HG02642 (cell line): ENCODE measurements at regions not wholly inside any gene's neighbourhood (a gene's known extent, or its start where the extent isn't known, plus 50 kb on each side); places are given as distances from the start of the nearest gene placed in this dataset.
A peak's percentile ranks its signal among the peaks of the same experiment; 100 is the strongest.

Experiments
- ATAC-seq: cut with Tn5 transposase; IDR thresholded peaks from one replicate; pipeline ENCODE4 v1.9.1; 2021; ENCODE audit warnings: mild to moderate bottlenecking; ENCODE audit not compliant: unreplicated experiment, poor library complexity

DNA sequence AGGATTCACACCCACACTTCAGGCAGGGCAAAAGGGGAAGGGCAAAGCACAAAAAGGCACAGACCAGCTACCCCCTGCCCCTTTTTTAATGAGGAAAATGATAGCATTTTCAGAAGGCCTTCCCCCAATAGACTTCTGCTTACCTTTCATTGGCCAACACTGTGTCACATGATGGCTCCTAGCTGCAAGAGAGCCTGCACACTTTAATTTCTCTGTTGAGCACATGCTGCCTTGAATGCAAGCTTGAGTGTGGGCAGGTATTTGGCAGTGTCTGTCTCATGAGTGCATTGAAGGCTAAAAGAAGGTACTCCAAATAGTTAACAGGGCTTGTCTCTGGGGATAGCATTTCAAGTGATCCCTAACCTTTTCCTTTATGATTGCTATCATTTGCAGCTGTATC, 175.4 kb upstream of the NFE2L3 start:
- no peak for ATAC-seq

GRCh38 chr7:25978466-25978865, 173.5 kb upstream of the NFE2L3 start:
- no peak for ATAC-seq

DNA sequence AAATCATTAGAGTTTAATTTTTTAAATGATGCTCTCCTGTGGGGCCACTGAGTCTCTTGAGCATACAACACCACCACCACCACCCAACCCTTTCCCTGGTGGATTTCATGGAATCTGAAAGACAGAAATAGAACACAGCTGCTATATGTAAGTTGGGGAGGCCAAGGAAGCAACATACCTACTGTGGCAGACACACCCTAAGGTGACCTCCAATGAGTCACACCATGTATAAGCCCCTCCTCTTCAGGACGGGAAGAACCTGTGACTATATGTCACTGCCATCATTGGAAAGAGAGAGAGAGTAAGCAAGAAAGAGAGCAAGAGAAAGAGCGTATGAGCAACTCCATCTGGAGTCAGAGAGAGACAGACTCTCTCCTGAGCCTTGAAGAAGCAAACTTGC, 172.4 kb upstream of the NFE2L3 start:
- ATAC-seq: no peak

GRCh38 chr7:25982684-25983083, 169.3 kb upstream of the NFE2L3 start:
- no peak for ATAC-seq

- ATAC-seq: no peak
Observed at GRCh38 chr7:25985196-25985595, 166.8 kb upstream of the NFE2L3 start.

DNA sequence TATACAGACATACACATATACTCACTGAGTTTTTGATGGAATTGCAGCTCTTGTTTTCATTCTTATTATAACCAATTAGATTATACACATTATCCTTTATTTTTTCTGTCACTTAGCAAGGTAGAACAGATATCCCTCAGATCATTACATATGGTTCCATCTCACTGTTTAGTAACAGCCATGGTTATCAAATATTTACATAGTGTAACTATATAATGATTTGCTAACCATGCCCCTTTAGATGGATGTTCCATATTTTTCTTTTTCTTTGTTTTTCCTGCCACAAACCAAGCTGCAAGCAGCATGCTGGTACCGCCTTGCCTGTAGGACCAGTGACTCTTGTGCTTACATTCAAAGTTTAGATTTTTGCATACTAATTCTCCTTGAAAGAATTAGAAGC, 163.4 kb upstream of the NFE2L3 start:
- no peak for ATAC-seq

DNA sequence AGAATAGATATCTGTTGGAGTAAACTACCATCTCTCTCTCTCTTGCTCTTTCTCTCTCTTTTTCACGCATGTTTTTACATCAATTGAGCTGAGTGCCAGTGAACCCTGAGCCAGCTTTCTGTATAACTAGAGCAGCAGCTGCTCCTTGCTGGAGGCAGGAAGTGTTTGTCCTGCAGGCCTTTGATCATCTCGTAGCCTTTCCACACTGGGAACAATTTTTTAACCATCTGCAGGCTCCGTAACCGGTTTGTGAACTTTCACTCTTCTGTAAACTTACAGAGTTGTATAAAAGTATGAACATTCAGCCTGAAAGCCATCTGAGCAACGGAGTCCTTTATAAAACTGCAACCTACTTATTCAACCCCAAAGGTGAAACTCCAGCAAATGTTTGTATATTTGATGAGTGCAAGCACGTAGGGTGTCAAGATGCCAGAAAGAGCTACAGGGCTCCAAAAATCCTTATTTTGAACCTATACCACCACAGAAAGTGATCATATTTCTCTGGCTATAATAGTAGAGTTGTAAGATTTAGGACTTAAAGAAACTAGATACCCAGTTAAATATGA, 162.8 kb upstream of the NFE2L3 start:
- ATAC-seq: no peak

GRCh38 chr7:25994433-25994994, 157.5 kb upstream of the NFE2L3 start:
- ATAC-seq: no peak

GRCh38 chr7:25995216-25995615, 156.8 kb upstream of the NFE2L3 start:
- ATAC-seq: no peak

DNA sequence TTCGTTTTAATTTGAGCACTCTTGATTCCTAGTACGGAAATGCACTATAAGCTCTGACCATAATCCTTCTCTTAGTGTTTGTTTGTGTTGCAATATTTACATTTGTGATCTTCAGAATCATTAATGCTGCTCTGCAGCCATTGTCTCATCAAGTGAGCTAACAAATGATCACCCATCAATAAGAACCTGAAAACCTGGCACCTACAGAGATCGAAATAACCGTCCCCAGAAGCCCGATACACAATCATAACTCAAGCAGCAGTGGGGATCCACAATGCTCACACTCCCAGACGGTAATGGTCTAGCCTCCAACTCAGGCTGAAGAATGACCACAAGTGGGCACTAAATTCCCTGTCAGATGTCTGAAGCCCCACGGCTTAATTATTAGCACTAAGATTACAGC, 156.0 kb upstream of the NFE2L3 start:
- no peak for ATAC-seq

DNA sequence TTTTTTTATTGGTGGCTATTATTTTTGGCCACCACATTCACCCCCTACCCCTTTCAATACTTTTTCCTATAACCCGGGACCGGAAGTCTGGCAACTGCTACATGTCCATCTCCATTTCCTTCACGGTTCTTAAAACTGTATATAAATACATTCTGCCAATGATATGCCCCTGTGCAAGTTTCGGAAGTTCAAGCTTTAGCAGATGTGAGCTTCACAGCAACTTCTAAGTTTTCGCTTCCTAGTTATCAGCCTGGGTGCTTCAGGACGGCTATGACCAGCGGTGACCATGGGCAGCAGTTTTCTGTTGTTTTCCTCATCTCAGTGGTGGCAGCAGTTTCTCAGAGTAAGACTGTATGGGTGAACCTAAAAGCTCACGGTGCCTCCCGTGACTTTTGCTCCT, 153.5 kb upstream of the NFE2L3 start:
- ATAC-seq: no peak

DNA sequence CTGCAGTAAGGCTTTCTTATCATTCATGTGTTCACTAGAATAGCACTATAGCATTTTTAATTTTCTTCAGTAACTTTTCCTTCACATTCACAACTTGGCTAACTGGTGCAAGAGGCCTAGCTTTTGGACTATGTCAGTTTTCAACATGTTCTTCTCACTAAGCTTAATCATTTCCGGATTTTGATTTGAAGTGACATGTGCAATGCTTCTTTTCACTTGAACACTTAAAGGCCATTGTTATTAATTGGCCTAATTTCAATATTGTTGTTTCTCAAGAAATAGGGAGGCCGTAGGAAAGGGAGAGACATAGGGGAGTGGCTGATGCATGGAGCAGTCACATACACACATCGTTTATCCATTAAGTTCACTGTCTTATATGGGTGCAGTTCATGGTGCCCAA, 151.2 kb upstream of the NFE2L3 start:
- no peak for ATAC-seq

- no peak for ATAC-seq
Observed at GRCh38 chr7:26001662-26002244, 150.2 kb upstream of the NFE2L3 start.

GRCh38 chr7:26005683-26006410, 146.2 kb upstream of the NFE2L3 start:
- ATAC-seq: no peak

DNA sequence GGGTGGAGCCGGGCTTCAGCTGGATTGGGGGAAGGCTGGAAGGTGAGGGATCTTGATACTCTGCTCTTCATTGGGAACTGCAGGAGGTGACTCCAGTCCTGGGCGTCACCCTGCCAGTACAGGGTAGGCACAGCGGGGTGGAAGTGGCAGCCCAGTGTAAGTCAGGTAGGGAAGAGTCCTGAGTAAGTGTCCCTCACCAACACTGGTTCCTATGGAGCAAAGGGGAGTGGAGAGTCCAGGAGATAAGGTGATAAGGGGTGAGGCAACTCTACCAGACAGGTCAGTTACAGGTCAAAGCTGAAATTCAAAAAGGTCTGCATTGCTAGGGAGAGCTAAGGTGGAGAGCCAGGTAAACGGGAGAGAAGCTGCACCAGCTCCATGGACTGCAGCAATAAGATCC, 145.6 kb upstream of the NFE2L3 start:
- no peak for ATAC-seq

DNA sequence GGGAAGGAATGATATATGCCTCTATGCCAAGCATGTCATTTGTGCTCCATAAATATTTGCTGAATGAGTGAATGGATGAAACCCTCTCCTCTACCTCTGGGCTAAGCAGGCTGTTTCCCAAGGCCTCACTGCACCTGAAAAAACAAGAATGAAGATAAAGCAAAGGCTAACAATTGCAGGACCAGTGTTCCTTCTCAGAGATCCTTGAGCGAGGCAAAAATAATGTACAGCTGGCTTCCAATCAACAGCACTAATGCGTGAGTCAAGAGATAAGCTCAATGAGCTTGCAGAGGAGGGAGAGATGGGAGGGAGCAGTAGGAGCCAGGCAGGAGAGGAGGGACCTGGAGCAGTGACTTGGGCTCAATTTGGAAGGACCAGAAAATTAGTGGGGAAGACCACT, 144.5 kb upstream of the NFE2L3 start:
- ATAC-seq: no peak

DNA sequence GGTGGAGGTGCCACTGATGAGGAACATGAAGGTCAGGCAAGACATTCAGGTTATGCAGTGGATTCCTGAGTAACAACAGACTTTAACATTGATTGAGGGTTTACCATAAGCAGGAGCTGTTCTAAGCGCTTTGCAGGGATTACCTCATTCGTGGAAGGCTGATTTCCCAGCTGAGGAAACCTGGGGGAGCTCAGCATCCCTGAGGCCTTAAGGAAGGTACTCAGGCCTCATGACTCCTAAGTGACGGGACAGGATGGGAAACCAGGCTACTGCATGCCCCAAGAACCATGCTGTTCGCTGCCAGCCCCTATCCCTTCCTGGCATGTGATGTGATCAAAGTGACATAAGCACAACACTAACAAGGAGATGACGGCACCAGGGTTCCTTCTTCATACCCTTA, 143.6 kb upstream of the NFE2L3 start:
- ATAC-seq: no peak

DNA sequence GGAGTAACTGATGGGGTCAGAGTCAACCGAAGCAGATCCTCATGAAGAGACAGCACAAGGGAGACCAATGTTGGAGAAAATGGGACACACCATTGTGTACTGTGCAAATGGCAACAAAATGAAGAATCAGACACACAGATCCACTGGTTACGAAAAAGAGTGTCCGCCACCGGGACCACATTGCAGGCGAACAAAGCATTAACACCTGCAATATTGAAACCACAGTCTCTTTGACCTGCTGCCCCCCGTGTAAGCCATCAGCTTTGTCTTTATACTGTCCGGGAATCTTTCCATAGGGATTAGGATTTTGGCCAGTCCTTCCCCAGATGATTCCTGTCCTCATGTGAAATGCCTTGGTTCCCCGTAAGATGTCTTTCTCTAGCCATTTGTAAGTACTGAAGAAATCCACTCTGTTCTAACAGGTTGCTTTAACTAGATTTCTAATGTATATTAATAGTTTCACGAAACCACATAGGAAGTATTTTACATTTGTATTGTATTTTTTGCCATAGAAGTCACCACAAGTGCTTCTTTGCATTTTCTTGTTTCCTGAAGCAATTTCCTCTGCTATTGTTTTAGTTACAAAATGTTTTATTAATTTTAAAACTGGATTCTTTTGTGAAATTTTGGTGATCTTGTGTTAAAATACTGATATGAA, 140.8 kb upstream of the NFE2L3 start:
- ATAC-seq: peak; percentile 65

GRCh38 chr7:26013551-26014083, 138.4 kb upstream of the NFE2L3 start:
- no peak for ATAC-seq

- ATAC-seq: no peak
Observed at GRCh38 chr7:26022982-26023381, 129.0 kb upstream of the NFE2L3 start.

DNA sequence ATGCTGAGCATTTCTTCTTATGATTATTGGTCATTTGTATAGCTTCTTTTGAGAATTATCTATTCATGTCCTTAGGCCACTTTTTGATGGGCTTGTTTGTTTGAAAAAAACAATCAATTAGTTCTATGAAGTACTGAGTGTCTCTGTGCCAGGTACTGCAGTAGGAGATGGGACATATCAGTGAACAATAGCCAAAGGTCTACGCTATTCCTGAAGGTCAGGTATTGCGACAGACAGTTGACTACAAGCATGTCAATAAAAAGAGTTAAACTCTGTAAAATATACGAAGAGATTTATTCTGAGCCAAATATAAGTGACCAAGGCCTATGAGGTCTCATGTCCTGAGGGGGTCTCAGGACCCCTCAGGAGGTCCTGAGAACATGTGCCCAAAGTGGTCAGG, 122.1 kb upstream of the NFE2L3 start:
- no peak for ATAC-seq
